ENCODE measurements at regions not wholly inside any gene's neighbourhood (a gene's known extent, or its start where the extent isn't known, plus 50 kb on each side); places are given as distances from the start of the nearest gene placed in this dataset.

DNA sequence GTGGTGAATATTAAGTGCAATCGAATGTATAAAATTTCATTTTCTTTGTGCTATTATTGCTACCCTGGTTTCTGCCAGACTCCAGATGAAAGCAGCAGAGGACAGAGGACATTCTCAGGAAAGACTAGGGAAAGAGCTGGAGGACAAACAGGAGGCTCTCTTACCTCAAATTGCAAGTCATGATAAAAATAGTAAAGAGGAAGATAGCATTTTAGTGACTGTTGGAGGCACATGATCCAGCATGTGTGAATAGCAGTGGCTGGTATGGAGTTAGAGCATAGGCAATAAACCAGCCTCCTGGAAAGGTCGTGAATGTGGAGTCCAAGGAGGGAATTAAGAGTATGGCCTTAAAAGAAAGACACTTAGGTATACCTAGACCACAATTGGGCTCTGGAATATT, 1040.0 kb downstream of the STPG2 start:
- H3K4me3 ChIP-seq, result no peak overlapping the region
- no peaks in the 10 kb centered on the region for H3K36me3 ChIP-seq
- ATAC-seq (no peak), DNase-seq (no peak)
- intact Hi-C loops (cut with DNase I; ENCODE audit: low total_unique reads) (no loop called here), in situ Hi-C loops (cut with MboI; ENCODE audit: low sequenced_read_pairs in 4 of 4) (no loop called here)
- H3K27ac ChIP-seq, result no peak overlapping the region
- H3K27me3 ChIP-seq, result no peaks in the 10 kb centered on the region
- TF ChIP-seq POLR2A (IDR thresholded peaks at IDR 0.05) (no peak), CTCF (IDR thresholded peaks at IDR 0.05 in 4 of 5, conservative IDR thresholded peaks at IDR 0.05 in 1 of 5) (no peak)
- no peaks in the 10 kb centered on the region for H3K4me1 ChIP-seq
- H3K9me3 ChIP-seq, result no peaks in the 10 kb centered on the region

- no peak for DNase-seq
- in situ Hi-C loops (cut with MboI; ENCODE audit: low sequenced_read_pairs in 4 of 4), result no loop called here
- no peaks in the 10 kb centered on the region for H3K9me3 ChIP-seq
- no peak overlapping the region for H3K4me3 ChIP-seq
- no peak for ATAC-seq
- intact Hi-C loops (cut with DNase I; ENCODE audit: low total_unique reads), result no loop called here
- H3K27ac ChIP-seq, result no peak overlapping the region
- no peak for TF ChIP-seq CTCF (IDR thresholded peaks at IDR 0.05 in 4 of 5, conservative IDR thresholded peaks at IDR 0.05 in 1 of 5)
- no peak for TF ChIP-seq POLR2A (IDR thresholded peaks at IDR 0.05)
- no peaks in the 10 kb centered on the region for H3K27me3 ChIP-seq
- no peaks in the 10 kb centered on the region for H3K36me3 ChIP-seq
- H3K4me1 ChIP-seq, result no peaks in the 10 kb centered on the region
Observed at GRCh38 chr4:97104006-97104405, 1039.3 kb downstream of the STPG2 start.

DNA sequence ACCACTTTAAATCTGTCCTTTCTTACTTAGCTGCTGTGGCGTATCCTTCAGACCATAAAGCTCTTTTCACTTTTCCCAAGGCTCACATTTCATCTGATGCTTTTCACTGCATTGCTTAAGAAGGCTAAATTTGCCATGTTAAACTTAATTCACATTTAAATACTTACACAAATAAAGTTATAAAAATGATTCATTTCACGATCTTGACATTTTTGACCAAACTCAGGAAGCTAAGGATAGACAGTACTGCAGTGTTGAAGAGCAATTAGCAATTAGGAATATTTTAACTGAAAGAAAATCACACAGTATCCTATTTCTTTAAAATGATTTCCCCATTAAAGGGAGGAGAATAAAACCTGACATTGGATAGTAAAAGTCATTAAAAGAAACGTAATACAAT, 1038.6 kb downstream of the STPG2 start:
- ATAC-seq (no peak), DNase-seq (no peak)
- H3K27ac ChIP-seq, result no peak overlapping the region
- H3K4me3 ChIP-seq, result no peak overlapping the region
- no peaks in the 10 kb centered on the region for H3K27me3 ChIP-seq
- no peaks in the 10 kb centered on the region for H3K4me1 ChIP-seq
- TF ChIP-seq POLR2A (IDR thresholded peaks at IDR 0.05), result no peak
- TF ChIP-seq CTCF (IDR thresholded peaks at IDR 0.05 in 4 of 5, conservative IDR thresholded peaks at IDR 0.05 in 1 of 5), result no peak
- no peaks in the 10 kb centered on the region for H3K9me3 ChIP-seq
- in situ Hi-C loops (cut with MboI; ENCODE audit: low sequenced_read_pairs in 4 of 4), result no loop called here
- H3K36me3 ChIP-seq, result no peaks in the 10 kb centered on the region
- intact Hi-C loops (cut with DNase I; ENCODE audit: low total_unique reads), result no loop called here

DNA sequence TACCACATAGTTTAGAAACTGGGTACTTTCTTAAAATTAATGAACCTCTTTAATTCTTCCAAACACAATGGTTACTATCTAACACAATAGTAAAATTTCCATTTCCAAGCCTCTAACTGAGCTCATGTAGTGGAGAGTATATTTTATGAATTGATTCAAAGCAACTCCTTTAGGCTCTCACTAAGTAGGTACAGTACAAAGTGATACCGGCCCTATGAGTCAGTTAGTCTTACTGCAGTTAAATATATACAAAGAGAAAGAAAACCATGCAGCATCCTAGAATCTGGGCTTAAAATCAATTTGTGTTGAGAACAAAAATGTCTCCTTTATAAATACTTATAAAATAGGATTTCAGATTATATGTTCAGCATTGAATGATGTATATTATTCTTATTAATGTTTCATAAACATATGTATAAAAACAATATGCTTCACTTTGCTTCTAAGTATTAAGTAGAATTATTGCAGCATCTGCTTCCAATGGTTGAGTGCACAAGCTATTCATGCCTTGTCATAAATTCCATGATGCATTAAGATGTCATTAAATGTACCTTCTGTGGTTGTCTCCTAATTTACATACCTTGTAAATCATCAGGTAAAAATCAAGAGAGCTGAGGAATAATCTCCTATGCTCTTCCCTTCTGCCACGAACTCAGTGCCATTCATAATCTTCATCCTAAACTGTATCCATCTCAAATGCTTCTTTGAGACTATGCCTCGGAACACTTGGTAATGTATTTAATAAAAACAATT, 1037.8 kb downstream of the STPG2 start:
- DNase-seq (no peak), ATAC-seq (no peak)
- H3K4me1 ChIP-seq, result no peaks in the 10 kb centered on the region
- H3K9me3 ChIP-seq, result no peaks in the 10 kb centered on the region
- intact Hi-C loops (cut with DNase I; ENCODE audit: low total_unique reads) (no loop called here), in situ Hi-C loops (cut with MboI; ENCODE audit: low sequenced_read_pairs in 4 of 4) (no loop called here)
- H3K27ac ChIP-seq, result no peak overlapping the region
- TF ChIP-seq CTCF (IDR thresholded peaks at IDR 0.05 in 4 of 5, conservative IDR thresholded peaks at IDR 0.05 in 1 of 5) (no peak), POLR2A (IDR thresholded peaks at IDR 0.05) (no peak)
- H3K36me3 ChIP-seq, result no peaks in the 10 kb centered on the region
- no peaks in the 10 kb centered on the region for H3K27me3 ChIP-seq
- H3K4me3 ChIP-seq, result no peak overlapping the region

GRCh38 chr4:97106161-97106560, 1037.1 kb downstream of the STPG2 start:
- no peaks in the 10 kb centered on the region for H3K36me3 ChIP-seq
- in situ Hi-C loops (cut with MboI; ENCODE audit: low sequenced_read_pairs in 4 of 4) (no loop called here), intact Hi-C loops (cut with DNase I; ENCODE audit: low total_unique reads) (no loop called here)
- H3K9me3 ChIP-seq, result no peaks in the 10 kb centered on the region
- TF ChIP-seq POLR2A (IDR thresholded peaks at IDR 0.05) (no peak), CTCF (IDR thresholded peaks at IDR 0.05 in 4 of 5, conservative IDR thresholded peaks at IDR 0.05 in 1 of 5) (no peak)
- no peaks in the 10 kb centered on the region for H3K27me3 ChIP-seq
- H3K4me1 ChIP-seq, result no peaks in the 10 kb centered on the region
- ATAC-seq (no peak), DNase-seq (no peak)
- no peak overlapping the region for H3K4me3 ChIP-seq
- no peak overlapping the region for H3K27ac ChIP-seq
